NCI-H146 treated with DMSO at 0.1 percent for 48 hours (cell line): ENCODE measurements at regions not wholly inside any gene's neighbourhood (a gene's known extent, or its start where the extent isn't known, plus 50 kb on each side); places are given as distances from the start of the nearest gene placed in this dataset.

Experiments
- DNase-seq: peaks from one replicate; lab custom pipeline; 2025; ENCODE audit not compliant: unreplicated experiment; lab: John Stamatoyannopoulos, UW

DNA sequence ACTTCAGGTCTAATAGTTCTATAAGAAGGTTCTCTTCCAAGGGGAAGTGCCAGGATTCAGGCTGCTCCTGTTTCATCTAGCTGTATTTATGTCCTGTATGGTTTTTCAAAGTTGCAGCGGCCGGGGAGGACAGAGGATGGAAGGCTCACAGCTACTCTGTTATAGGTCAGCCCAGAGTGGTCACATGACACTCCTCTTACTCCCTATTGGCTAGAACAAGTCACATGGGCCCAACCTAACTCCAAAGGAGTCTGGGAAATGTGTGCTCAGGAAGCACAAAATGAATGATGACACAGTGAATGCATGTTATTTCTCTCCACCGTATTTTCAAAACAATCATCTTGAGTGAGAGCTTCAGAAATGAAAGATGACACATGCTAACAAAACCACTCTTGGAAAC lies 645.1 kb upstream of the RBFOX1 start:
- DNase-seq = no peak

DNA sequence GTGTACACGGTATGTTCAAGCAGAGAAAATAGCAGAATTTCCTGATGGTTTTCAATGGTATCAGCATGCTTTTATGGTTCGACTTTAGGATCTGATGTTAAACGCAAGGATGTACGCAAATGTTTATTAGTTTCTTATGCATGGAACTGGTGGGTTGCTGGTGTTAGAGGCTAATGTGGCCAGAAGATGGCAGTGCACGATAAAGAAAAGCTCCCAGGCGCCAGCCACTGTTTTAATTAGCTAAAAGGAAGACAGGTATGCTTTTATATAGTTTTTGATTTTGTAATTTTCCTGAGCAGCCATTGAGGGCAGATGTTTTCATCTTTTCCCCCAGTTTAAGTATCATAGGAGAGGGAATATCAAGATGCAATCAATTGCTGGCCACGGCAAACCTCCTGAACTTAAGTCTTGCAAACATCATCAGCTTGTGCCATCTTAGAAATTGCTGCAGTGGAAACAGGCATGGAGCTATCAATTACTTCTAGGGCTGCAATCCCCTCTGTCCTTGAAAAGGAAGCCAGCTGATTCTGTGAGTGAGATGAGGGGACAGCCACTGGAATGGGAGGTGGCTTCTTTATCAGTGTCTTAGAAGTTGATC lies 648.5 kb upstream of the RBFOX1 start:
- peak; percentile 14 for DNase-seq

DNA sequence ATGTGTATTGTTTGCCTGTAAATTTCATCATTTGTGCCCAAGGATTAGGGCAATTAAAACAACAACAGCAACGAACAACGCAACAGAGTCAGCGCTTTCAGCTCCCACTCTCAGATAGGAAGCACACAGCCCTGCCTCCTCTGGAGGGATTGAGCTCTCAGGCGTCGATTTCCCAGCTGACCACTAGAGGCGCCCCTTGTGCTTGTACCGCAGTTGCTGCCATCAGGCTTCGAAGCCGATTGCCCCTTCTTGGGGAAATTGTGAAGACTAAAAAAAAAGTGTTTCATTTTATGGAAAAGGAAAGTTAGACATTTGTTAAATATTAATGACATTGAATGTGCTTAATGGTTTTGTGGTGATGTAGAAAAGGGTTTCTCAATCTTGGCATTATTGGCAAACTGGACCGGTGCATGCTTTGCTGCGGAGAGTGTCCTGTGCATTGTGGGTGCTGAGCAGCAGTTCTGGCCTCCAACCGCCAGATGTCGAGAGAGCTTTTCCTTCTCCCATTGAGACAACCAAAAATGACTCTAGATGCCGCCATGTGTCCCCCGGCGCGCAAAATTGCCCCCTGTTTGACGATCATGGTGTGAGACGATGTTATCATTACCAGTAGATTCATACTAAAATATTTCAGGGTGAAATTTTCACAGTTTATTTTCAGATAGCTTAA lies 650.4 kb upstream of the RBFOX1 start:
- no peak for DNase-seq

GRCh38 chr16:6678586-6678985 lies 654.1 kb upstream of the RBFOX1 start:
- DNase-seq = no peak

DNA sequence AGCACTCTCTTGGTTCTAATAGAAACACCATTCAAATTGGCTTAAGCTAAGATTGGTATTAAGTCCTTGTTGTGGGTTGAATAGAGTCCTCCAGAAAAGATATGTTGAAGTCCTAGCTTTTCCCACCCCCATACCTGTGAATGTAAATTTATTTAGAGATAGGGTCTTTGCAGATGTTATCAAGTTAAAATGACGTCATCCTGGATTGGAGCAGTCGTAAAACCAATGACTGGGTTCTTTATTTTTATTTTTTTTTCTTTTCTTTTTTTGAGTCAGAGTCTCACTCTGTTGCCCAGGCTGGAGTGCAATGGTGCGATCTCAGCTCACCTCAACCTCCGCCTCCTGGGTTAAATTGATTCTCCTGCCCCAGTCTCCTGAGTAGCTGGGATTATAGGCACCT lies 658.6 kb upstream of the RBFOX1 start:
- no peak for DNase-seq

- no peak for DNase-seq
These were observed 660.1 kb upstream of the RBFOX1 start for GRCh38 chr16:6672507-6672906.

GRCh38 chr16:6667393-6667792 lies 665.3 kb upstream of the RBFOX1 start:
- DNase-seq = no peak

GRCh38 chr16:6665126-6665525 lies 667.5 kb upstream of the RBFOX1 start:
- no peak for DNase-seq

DNA sequence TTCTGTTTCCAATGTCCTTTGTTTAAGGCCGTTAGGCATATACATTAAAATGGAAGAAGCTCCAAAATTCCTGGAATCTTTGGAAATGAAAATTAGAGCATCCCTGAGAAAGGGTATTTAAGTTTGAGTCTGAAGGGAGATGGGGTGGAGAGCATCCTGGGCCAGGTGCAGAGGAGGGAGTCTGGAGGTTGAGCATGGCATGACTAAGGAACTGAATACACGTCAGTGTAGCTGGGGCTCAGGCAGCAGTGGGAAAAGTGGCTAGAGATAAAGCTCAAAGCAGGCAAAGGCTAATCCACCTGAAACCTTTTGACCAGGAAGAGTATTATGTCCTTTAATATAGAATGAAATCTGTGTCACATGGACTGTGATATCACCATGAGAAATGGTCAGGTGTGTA lies 669.0 kb upstream of the RBFOX1 start:
- no peak for DNase-seq

DNA sequence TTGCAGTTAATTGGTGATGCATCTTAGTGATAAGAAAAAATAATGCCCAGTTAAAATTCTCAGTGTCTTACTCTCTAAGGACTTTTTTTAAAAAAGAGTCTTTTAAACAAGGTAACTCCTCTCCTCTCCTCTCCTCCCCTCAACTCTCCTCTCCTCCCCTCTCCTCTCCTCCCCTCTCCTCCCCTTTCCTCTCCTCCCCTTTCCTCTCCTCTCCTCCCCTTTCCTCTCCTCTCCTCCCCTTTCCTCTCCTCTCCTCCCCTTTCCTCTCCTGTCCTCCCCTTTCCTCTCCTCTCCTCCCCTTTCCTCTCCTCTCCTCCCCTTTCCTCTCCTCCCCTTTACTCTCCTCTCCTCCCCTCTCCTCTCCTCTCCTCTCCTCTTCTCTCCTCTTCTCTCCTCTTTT lies 675.9 kb upstream of the RBFOX1 start:
- DNase-seq = no peak

- DNase-seq = no peak
These were observed 685.8 kb upstream of the RBFOX1 start for GRCh38 chr16:6646891-6647290.

GRCh38 chr16:6645768-6646568 lies 686.7 kb upstream of the RBFOX1 start:
- no peak for DNase-seq

GRCh38 chr16:6644916-6645315 lies 687.7 kb upstream of the RBFOX1 start:
- no peak for DNase-seq

- DNase-seq = peak; percentile 4
These were observed 689.5 kb upstream of the RBFOX1 start for GRCh38 chr16:6643080-6643686.

- DNase-seq = no peak
These were observed 690.4 kb upstream of the RBFOX1 start for GRCh38 chr16:6642271-6642670.

GRCh38 chr16:6641091-6641490 lies 691.6 kb upstream of the RBFOX1 start:
- DNase-seq = no peak

DNA sequence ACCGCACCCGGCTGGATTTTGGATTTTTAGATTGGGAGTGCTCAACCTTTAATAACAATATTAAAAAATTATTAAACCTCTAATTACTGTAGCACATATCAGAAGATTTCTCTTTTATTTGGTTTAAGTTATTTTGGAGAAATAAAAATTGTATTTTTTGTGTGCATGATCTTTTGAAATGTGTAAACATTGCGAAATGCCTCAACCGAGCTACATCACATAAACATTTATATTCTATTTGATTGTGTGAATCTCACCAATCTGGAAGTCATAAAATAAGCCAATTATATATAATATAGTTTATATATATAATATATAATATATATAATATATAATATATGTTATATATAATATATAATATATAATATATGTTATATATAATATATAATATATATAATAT lies 696.2 kb upstream of the RBFOX1 start:
- DNase-seq = no peak

DNA sequence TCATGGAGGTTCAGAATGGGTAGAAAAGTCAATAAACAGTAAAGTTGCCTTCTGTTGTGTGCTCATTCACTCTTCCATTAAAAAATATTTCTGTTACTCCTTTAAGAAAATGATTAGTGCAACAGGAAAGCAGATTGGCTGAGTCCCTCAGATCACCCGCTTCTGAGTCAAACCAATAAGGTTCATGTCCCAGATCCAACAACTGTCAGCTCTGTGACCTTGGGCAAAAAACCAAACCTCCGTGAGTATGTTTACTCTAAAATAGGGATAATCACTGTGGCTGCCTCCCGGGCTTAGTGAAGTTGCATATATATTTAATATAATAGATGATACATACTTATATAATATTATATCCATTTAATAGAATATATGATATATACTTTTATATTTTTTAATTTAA lies 698.5 kb upstream of the RBFOX1 start:
- no peak for DNase-seq

DNA sequence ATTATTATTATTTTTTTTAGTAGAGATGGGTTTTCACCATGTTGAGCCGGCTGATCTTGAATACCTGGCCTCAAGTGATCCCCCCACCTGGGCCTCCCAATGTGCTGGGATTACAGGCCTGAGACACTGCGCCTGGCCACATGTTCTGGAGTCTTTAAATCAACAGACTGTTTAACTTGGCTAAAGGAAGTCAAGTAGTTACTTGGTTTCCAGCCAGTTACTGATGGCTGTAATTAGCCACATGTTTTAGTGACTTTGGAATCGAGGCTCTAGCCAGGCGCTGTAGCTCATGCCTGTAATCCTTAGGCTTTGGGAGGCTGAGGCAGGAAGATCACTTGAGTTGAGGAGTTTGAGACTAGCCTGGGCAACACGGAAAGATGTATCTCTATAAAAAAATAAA lies 699.2 kb upstream of the RBFOX1 start:
- DNase-seq = no peak

GRCh38 chr16:6629110-6629509 lies 703.5 kb upstream of the RBFOX1 start:
- DNase-seq = no peak

DNA sequence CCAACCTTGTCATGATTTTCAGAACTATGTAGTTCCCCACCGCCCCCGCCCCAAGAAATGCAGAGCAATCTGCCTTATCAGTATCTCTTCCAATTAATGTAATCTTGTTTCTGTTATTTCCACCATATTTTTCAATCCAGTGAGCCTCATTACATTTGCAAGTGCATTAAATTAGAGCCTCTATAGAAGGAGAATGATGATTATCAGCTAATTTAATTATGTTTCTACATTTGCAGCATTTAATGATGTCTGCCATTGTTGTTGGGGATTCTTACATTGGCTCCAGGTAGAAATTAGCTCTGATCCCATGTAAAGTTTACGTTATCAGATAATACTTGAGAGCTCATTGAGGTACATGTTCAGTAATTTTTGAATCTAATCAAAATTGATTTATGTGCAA lies 707.0 kb upstream of the RBFOX1 start:
- DNase-seq = no peak

GRCh38 chr16:6618874-6619273 lies 713.8 kb upstream of the RBFOX1 start:
- no peak for DNase-seq
